ENCODE measurements at regions not wholly inside any gene's neighbourhood (a gene's known extent, or its start where the extent isn't known, plus 50 kb on each side); places are given as distances from the start of the nearest gene placed in this dataset.

DNA sequence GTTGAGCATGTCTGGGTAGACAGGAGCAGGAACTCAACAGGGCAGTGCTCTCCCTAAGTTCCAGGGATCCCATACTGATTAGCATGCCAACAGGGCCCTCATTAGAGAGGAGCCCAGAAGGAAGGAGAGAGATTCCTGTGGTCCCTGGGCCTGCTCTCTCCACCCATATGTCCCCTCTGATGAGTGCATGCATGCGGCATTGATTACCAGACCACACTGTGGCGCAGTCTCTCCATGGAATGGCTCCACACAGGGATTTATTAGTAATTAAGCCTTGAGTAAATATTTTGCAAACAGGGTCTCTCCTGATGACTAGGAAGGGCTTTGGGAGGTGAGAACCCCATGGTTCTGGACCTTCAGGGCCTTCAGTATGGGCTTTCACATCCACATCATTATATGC is 60.0 kb upstream of the ST8SIA2 start:
- intact Hi-C loops (cut with micrococcal nuclease) = no loop called here
- Mint-ChIP-seq H3K4me3 (no peak overlapping the region), H3K4me1 (no peaks in the 10 kb centered on the region), H3K27ac (no peak overlapping the region), H3K36me3 (no peaks in the 10 kb centered on the region), H3K9me3 (peaks cover 0 to 8% (median 3%) of the 10 kb centered on the region in 8 donors), H3K27me3 (peaks cover 17 to 32% of the 10 kb centered on the region in 2 donors)
- Histone ChIP-seq H3K27me3 (ENCODE audit: insufficient read depth, low read length) (no peaks in the 10 kb centered on the region), H3K9me3 (ENCODE audit: control insufficient read depth in 1 of 2, low read length in 2 of 2) (no peaks in the 10 kb centered on the region), H3K27ac (ENCODE audit: low read depth, low read length) (no peak overlapping the region), H3K4me3 (ENCODE audit: low read length in 2 of 2) (no peak overlapping the region), H3K36me3 (ENCODE audit: insufficient read depth, low read length) (no peaks in the 10 kb centered on the region), H3K4me1 (ENCODE audit: insufficient read depth, low read length) (no peaks in the 10 kb centered on the region)
- POLR2A ChIA-PET (ENCODE audit: partially characterized antibody) = no interaction called here
- DNase-seq = no peak
- CTCF ChIA-PET (ENCODE audit: partially characterized antibody) = no interaction called here

DNA sequence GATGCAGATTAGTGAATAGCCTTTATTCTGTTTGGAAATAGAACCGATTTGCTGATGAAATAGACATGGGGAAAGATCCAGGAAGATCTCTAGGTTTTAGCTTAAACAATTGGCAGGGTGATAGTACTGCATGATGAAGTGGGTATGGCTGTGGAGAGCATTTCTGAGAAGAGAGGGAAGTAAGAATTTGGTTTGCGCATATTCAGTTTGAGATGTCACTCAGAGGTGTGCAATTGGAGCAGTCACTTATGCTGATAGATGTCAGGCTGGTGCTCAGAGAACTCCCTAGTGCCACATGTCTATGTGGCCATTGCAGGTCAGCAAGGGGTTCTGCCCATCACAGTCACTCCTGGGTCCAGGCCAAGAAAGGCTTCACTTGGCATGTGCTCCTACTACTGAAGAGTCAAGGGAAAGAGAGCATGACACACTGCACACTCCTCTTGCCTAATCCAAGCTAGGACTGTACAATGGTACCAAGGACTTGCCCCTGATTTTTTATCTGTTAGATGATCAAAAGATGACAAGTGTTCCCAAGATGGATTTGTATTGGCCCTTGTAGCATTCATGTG is 57.2 kb upstream of the ST8SIA2 start:
- H3K9me3 Mint-ChIP-seq = peaks cover 0 to 8% (median 3%) of the 10 kb centered on the region in 8 donors
- intact Hi-C loops (cut with micrococcal nuclease) = no loop called here

DNA sequence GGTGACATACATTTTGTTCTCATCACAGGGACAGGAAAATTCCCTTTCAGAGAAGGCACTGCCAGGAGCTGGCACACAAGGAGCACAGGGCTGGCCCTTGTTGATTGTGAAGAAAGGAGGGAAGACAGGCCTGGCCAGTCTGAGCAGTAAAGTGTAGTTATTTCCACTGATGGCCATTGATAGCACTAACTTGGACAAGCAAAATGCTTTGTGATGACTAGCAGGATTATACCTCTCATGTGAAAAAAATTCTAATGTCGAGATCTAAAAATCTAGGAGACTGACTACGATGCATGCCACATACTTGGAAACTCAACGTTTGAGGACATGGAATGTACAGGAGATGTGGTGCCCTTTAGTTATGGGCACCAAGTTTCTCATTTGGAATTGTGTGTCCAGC is 54.3 kb upstream of the ST8SIA2 start:
- Histone ChIP-seq H3K4me1 (ENCODE audit: insufficient read depth, low read length) (no peaks in the 10 kb centered on the region), H3K36me3 (ENCODE audit: insufficient read depth, low read length) (no peaks in the 10 kb centered on the region), H3K27ac (ENCODE audit: low read depth, low read length) (no peak overlapping the region), H3K27me3 (ENCODE audit: insufficient read depth, low read length) (no peaks in the 10 kb centered on the region), H3K4me3 (ENCODE audit: low read length in 2 of 2) (no peak overlapping the region), H3K9me3 (ENCODE audit: control insufficient read depth in 1 of 2, low read length in 2 of 2) (no peaks in the 10 kb centered on the region)
- Mint-ChIP-seq H3K4me1 (no peaks in the 10 kb centered on the region), H3K27ac (no peak overlapping the region), H3K36me3 (no peaks in the 10 kb centered on the region), H3K9me3 (peaks cover 0 to 1% (median 0%) of the 10 kb centered on the region in 8 donors), H3K4me3 (no peak overlapping the region), H3K27me3 (peaks cover 16 to 33% of the 10 kb centered on the region in 2 donors)
- DNase-seq = no peak
- POLR2A ChIA-PET (ENCODE audit: partially characterized antibody) = no interaction called here
- intact Hi-C loops (cut with micrococcal nuclease) = no loop called here
- CTCF ChIA-PET (ENCODE audit: partially characterized antibody) = no interaction called here

More for the DNA sequence above, 57.2 kb upstream of the ST8SIA2 start:
- H3K27ac ChIP-seq (ENCODE audit: low read depth, low read length) = no peak overlapping the region
- H3K9me3 ChIP-seq (ENCODE audit: control insufficient read depth in 1 of 2, low read length in 2 of 2) = no peaks in the 10 kb centered on the region
- H3K4me1 ChIP-seq (ENCODE audit: insufficient read depth, low read length) = no peaks in the 10 kb centered on the region
- ChIA-PET CTCF (ENCODE audit: partially characterized antibody) (no interaction called here), POLR2A (ENCODE audit: partially characterized antibody) (no interaction called here)
- H3K4me1 Mint-ChIP-seq = no peaks in the 10 kb centered on the region
- no peak for DNase-seq
- H3K4me3 ChIP-seq (ENCODE audit: low read length in 2 of 2) = no peak overlapping the region
- no peaks in the 10 kb centered on the region for H3K27me3 ChIP-seq (ENCODE audit: insufficient read depth, low read length)
- no peaks in the 10 kb centered on the region for H3K36me3 ChIP-seq (ENCODE audit: insufficient read depth, low read length)
- H3K27me3 Mint-ChIP-seq = peaks cover 15 to 36% of the 10 kb centered on the region in 2 donors
- no peak overlapping the region for H3K27ac Mint-ChIP-seq
- no peaks in the 10 kb centered on the region for H3K36me3 Mint-ChIP-seq
- H3K4me3 Mint-ChIP-seq = no peak overlapping the region

Measured in CD4-positive, alpha-beta memory T cell (primary cell).